ENCODE measurements at regions not wholly inside any gene's neighbourhood (a gene's known extent, or its start where the extent isn't known, plus 50 kb on each side); places are given as distances from the start of the nearest gene placed in this dataset.
"Not testable (repeated sequence)": the region's sequence is repeated elsewhere in the genome, so short reads cannot be mapped to it uniquely, and the experiment has no call there.

GRCh38 chr7:69190763-69191162 lies 407.5 kb upstream of the AUTS2 start:
- DNase-seq = no peak

DNA sequence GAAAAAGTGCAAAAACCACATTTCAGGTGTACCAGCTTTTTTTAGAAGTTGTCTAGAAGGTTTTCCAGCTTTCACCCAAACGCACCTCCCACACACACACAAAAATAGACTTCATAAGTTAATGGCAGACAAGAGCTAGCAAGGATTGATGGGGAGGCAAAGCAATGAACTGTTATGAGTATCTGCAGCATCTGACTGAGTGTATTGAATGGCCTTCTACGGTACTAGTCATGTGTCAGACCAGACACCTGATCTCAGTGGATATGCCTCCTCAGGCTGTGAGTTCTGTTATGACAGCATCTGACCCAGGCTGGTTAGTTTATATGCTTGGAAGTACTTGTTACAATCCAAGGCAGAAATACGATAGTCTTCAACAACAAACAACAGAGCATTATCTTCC lies 406.1 kb upstream of the AUTS2 start:
- DNase-seq = no peak

DNA sequence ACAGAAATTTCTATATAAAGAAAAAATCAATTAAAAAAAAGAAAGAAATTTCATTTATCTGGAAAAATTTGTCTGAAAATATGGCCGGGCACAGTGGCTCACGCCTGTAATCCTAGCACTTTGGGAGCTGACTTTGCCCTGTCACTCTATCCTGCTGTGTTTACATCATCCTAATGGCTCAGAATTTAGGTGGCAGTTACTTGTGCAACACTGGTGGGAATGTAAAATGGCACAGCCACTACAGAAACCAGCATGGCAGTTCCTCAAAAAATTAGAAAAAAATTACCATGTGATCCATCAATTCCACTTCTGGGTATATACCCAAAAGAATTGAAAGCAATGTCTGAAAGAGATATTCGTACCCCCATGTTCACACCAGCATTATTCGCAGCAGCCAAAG lies 405.2 kb upstream of the AUTS2 start:
- DNase-seq = no peak

DNA sequence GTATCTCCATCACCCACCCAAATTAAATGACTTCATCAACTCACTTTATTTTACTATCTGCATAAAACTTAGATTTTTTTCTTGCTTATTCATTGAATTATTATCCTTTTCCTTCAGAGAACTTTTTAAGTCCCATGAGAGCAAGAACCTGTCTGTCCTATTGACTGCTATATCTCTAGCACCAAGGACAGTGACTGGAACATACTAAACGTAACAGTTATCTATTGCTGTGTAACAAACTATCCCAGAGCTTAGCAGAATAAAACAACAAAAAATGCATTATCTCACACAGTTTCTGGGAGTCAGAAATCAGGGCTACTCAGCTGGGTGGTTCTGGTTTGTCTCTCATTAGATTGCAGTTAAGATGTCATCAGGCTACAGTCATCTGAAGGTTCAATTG lies 401.7 kb upstream of the AUTS2 start:
- no peak for DNase-seq

GRCh38 chr7:69198250-69198649 lies 400.0 kb upstream of the AUTS2 start:
- DNase-seq = no peak

DNA sequence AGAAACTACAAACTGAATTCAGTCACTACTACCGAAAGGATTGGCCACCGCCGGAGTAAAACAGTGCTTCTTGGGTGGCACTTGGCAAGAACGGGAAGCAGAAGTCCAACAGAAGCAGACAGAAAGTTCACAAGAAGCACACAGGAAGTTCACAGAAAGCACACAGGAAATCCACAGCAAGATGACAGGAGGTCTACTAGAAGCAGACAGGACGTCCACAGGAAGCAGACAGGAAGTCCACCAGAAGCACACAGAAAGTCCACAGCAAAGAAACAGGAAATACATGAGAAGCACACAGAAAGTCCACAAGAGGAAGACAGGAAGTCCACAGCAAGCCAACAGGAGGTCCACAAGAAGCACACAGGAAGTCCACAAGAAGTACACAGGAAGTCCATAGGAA lies 399.2 kb upstream of the AUTS2 start:
- no peak for DNase-seq

DNA sequence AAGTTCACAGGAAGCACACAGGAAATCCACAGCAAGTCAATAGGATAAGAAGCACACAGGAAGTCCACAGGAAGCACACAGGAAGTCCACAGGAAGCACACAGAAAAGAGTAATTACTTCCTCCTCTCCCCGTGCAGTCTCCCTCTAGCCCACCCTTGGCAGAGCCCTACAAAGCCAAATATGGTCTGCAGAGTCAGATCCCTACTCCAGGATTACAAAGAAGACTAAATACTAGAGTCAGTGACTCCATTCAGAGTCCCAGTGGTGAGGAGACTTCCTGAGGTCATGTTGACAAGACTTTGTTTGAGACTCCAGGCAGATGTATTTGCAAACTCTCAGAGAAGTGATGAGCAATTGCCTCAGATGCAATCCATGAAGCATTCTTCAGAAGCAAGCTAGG lies 398.6 kb upstream of the AUTS2 start:
- DNase-seq = no peak

DNA sequence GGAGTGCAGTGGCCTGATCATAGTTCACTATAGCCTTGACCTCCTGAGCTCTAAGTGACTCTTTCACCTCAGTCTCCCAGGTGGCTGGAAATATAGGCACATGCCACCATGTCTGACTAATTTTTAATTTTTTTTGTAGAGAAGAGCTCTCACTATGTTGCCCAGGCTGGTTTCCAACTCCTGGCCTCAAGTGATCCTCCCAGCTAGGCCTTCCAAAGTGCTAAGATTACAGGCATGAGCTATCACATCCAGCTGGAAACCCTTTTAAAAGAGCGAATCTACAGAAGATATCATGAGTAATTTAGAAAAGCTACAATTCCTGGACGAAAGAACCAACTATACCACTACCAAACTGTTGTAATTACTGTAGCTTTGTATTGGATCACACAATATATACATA lies 394.4 kb upstream of the AUTS2 start:
- no peak for DNase-seq

DNA sequence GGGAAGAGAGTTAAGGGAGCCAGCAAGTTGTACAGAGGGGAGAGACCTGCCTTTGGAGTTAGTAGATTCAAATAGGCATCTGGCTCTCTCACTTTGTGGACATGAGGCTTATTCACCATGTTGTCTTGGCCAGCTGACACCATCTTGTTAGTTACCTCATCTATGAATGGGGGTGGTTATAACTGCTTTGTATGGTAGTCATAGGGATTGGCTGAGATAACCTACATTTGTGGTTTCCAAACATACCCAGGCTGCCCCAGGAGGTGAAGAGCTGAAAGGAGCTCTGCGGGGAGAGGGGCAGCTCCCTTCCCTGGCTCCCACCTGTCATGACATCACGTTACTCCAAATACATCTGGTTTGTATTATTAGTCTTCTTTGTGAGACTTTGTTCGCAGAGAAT lies 393.3 kb upstream of the AUTS2 start:
- DNase-seq = no peak

GRCh38 chr7:69205581-69205980 lies 392.7 kb upstream of the AUTS2 start:
- DNase-seq = no peak

- no peak for DNase-seq
Observed at GRCh38 chr7:69208276-69208675, 390.0 kb upstream of the AUTS2 start.

DNA sequence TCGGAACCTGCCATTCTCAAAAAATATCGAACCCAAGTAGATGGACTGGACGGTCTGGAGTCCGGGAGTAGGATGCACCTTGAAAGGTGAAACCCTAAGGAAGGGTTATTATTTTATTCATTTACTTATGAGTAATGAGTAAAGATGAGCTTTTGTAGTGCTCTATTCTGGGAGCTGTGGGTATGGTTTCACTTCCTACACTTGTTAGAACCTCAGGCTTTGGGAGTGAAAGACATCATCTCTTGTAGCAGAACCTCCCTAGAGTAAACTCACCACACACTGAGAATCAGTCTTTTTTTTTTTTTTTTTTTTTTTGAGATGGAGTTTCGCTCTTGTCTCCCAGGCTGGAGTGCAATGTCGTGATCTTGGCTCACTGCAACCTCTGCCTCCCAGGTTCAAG lies 389.4 kb upstream of the AUTS2 start:
- DNase-seq = no peak

GRCh38 chr7:69211336-69211735 lies 386.9 kb upstream of the AUTS2 start:
- no peak for DNase-seq

GRCh38 chr7:69211739-69212138 lies 386.5 kb upstream of the AUTS2 start:
- DNase-seq = peak; percentile 29

DNA sequence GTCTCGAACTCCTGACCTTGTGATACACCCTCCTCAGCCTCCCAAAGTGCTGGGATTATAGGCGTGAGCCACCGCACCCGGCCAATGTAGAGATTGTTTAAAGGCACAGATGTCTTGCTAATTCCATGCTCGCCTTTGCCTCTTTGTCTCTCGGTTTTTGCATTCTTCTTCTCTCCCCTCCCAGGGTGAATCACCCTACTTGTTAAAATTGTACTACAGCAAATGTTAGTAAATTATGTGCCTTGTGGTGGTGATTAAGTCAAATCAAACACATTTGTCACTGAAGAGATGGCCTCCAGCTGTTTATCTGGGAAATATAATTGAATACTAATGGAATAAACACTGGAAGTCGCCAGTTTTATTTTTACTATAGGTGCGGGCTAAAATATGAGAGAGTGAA lies 384.4 kb upstream of the AUTS2 start:
- peak; percentile 64 for DNase-seq

DNA sequence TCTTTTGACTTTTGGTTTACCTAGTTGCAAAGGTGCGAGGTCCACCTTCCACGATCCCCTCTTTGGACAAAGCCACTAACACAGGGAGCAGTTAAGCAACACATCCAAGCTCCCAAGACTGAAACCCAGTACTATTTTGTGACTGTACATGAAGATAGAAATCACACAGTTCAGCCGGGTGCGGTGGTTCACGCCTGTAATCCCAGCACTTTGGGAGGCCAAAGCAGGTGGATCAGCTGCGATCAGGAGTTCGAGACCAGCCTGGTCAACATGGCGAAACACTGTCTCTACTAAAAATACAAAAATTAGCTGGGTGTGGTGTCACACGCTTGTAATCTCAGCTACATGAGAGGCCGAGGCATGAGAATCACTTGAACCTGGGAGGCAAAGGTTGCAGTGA lies 382.8 kb upstream of the AUTS2 start:
- DNase-seq = not testable (repeated sequence)

DNA sequence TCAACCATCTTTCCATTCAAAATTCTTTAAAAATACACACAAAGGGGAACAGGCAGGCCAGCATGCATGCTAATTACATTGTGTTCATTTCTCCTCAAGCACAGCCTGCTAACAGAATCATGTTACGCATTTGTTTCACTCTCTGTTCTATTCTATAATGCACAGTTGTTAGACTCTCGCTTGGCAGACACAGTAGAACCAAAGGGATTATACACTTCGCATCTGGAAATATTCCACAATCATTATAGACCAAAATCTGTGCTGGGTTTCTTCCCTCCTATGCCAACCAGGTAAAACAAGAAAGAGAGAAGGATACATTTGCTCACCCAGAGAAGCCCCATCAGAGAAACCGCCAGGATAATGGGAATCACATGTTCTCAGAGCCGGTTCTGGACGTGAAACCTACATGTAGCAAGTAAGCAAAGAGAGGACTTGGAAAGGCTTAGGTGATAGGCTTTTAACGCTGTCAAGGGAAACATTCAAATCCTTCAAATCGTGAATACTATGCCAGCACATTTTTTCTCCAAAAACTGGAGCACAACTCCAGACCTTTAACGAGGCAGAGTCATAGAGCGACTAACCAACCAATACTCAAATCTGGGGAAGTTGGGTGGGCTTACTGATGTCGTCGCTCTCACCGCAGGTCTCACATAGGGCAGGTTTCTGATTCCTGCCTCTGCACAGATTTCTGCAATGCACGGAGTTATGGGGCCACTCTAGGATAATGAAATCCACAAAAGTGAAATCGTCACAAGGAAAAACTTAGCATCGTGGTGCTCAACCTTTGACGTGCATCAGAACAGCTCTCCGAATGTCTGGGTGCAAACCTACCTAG lies 380.5 kb upstream of the AUTS2 start:
- no peak for DNase-seq

- DNase-seq = no peak
Observed at GRCh38 chr7:69218576-69218975, 379.7 kb upstream of the AUTS2 start.

- DNase-seq = no peak
Observed at GRCh38 chr7:69219381-69219780, 378.9 kb upstream of the AUTS2 start.

GRCh38 chr7:69225259-69225943 lies 372.9 kb upstream of the AUTS2 start:
- no peak for DNase-seq

GRCh38 chr7:69228212-69228811 lies 370.0 kb upstream of the AUTS2 start:
- no peak for DNase-seq

DNA sequence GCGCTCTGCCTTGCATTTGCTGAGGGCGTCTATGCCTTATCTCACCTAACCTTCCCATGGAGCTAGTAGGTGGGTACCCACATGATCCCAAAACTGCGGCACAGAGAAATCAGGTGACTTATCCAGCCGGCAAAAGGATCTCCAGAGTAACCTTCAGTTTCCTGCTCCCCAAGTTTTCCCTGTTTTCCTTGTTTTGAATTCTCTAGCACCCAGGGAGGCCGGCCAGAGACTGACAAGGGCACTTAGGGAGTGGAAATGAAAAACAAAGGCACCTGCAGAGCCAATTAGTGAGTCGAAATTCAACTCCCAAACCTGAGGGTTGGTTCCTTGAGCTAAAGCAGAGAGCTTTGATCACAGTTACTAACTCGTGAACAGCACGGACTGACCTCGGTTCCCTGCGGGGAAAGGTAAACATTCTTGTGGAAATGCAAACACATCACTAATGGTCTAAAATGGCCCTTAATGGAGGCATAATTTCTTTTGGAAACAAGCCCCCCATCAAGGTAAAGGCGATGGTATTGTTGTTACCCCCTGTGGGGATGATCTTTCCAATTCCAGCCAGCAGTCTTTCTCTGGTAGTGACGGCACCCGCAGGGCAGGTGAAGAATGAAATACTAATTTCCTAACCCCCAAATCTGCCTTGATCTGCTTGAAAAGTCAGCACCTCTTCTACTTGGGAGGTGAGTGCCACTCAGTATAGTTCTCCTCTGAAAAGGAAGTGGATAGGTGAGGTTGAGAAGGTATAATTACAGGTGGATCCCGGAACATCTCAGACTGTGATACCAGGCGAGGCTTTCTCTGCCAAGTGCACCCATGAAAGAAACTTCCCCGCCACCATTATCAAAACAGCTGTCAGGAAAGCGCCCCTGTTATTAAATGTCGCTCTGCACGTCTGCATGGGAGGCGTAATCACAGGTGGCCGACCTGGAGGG lies 365.6 kb upstream of the AUTS2 start:
- peak; percentile 100 for DNase-seq

DNA sequence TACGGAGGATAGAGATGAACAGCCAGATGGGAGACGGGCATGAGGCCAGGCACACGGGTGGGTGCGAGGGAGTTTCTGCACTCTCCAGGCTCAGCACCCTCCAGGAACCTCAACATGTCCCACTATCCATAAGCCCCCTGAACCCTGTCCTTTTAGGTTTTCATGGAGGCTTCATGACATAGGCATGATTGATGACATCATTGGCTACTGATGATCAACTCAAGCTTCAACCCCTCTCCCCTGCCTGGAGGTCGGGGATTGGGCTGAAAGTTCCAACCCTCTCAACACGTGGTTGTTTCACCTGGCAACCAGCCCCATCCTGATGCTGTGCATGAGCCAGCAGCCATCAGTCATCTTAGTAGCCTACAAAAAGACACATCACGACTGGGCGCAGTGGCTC lies 360.7 kb upstream of the AUTS2 start:
- no peak for DNase-seq
